Stomach (tissue), 8 donors: ENCODE measurements at regions not wholly inside any gene's neighbourhood (a gene's known extent, or its start where the extent isn't known, plus 50 kb on each side); places are given as distances from the start of the nearest gene placed in this dataset.

Experiments used
- DNase-seq, 2 donors: peaks; one replicate each; pipeline versions ENCODE4 v3.0.0 to v3.0.0-alpha.2; 2013 to 2019
- H3K27ac ChIP-seq, 5 donors: fragments of 200-600 bp in 4 of 5; sonication (generic) in 4 of 5; one replicate each; pipeline ENCODE4 v1.5.1; 2013 to 2019; ENCODE audit warnings: mild to moderate bottlenecking in 1 of 5, moderate library complexity in 1 of 5
- H3K27me3 ChIP-seq, 3 donors: fragments of 200-600 bp; sonication (generic); one replicate each; pipeline ENCODE4 v1.5.1; 2017 to 2019; ENCODE audit warnings: mixed run types in 1 of 3
- H3K36me3 ChIP-seq, 4 donors: fragments of 200-600 bp; sonication (generic); 1 replicate in 3 of 4; 2 replicates in 1 of 4; pipeline ENCODE4 v1.5.1; 2016 to 2019
- H3K4me1 ChIP-seq, 4 donors: fragments of 200-600 bp; sonication (generic); one replicate each; pipeline ENCODE4 v1.5.1; 2016 to 2019
- H3K4me3 ChIP-seq, 4 donors: fragments of 200-600 bp; sonication (generic) in 3 of 4; one replicate each; pipeline ENCODE4 v1.5.1; 2016 to 2019; ENCODE audit warnings: mild to moderate bottlenecking in 1 of 4
- H3K9me3 ChIP-seq, 4 donors: fragments of 200-600 bp; sonication (generic); one replicate each; pipeline ENCODE4 v1.5.1; 2016 to 2019
- CTCF ChIP-seq, 7 experiments: fragments of 450-650 bp in 4 of 7; fragments of 200-600 bp in 3 of 7; sonication (generic) in 3 of 7; IDR thresholded peaks; one replicate each; pipeline ENCODE4 v1.5.1; 2016 to 2019; ENCODE audit warnings: antibody characterized with exemption in 7 of 7, control low read depth in 2 of 7, mild to moderate bottlenecking in 1 of 7
- EP300 ChIP-seq: sonication (generic); formaldehyde crosslinking; IDR thresholded peaks from one replicate; pipeline ENCODE4 v1.6.1; 2017; ENCODE audit warnings: antibody characterized with exemption
- POLR2A ChIP-seq, 4 donors: fragments of 450-650 bp; IDR thresholded peaks; one replicate each; pipeline ENCODE4 v1.6.1; 2016; ENCODE audit warnings: antibody characterized with exemption in 4 of 4, control low read depth in 2 of 4, mild to moderate bottlenecking in 1 of 4, moderate library complexity in 1 of 4
- POLR2AphosphoS5 ChIP-seq, 3 donors: sonication (generic); formaldehyde crosslinking; IDR thresholded peaks; one replicate each; pipeline ENCODE4 v1.6.1; 2016; ENCODE audit warnings: antibody characterized with exemption in 3 of 3
- WGBS, 5 donors: extraction: QIAGEN DNeasy Blood & Tissue Kit in 3 of 5; methylation state at CpG; one replicate each; pipeline versions ENCODE4 v1.1.5 to v1.1.7; 2013 to 2018; 5-methylcytosine and 5-hydroxymethylcytosine counted together
- intact Hi-C: fragments of 100-400 bp; cut with DNase I; formaldehyde crosslinking; loops from one replicate; pipeline ENCODE4 v1.15.1; 2023; ENCODE audit warnings: low total_unique reads
- donor health status: healthy with polysubstance abuse.
- donor health status: Bipolar disorder and iron deficiency.
- donor health status: healthy.

- no peak for TF ChIP-seq POLR2AphosphoS5 (IDR thresholded peaks at IDR 0.05)
- no peak for TF ChIP-seq EP300
- no peak for TF ChIP-seq CTCF (IDR thresholded peaks at IDR 0.05)
- no peak for TF ChIP-seq POLR2A (IDR thresholded peaks at IDR 0.05)
- 90 to 100% (median 93%) methylated on average over 2 of the region's 2 CpGs for WGBS, 5 donors
- H3K27me3 ChIP-seq: no peaks in the 10 kb centered on the region
- no peaks in the 10 kb centered on the region for H3K36me3 ChIP-seq
- peaks cover 0 to 3% (median 1%) of the 10 kb centered on the region in 4 donors for H3K9me3 ChIP-seq
- no peaks in the 10 kb centered on the region for H3K4me1 ChIP-seq
- H3K4me3 ChIP-seq: no peak overlapping the region
- no peak overlapping the region for H3K27ac ChIP-seq
- intact Hi-C loops: no loop called here
- no peak for DNase-seq
These were observed 312.5 kb upstream of the PRICKLE1 start for GRCh38 chr12:42902001-42902400.

- Histone ChIP-seq H3K4me1 (no peaks in the 10 kb centered on the region), H3K36me3 (no peaks in the 10 kb centered on the region), H3K27ac (no peak overlapping the region), H3K27me3 (no peaks in the 10 kb centered on the region), H3K9me3 (peaks cover 0 to 4% (median 2%) of the 10 kb centered on the region in 4 donors), H3K4me3 (no peak overlapping the region)
- intact Hi-C loops: no loop called here
- TF ChIP-seq POLR2A (IDR thresholded peaks at IDR 0.05) (no peak), POLR2AphosphoS5 (IDR thresholded peaks at IDR 0.05) (no peak), CTCF (IDR thresholded peaks at IDR 0.05) (no peak), EP300 (no peak)
- 68 to 77% (median 76%) methylated on average over 2 of the region's 2 CpGs for WGBS, 5 donors
- DNase-seq: no peak
These were observed 304.3 kb upstream of the PRICKLE1 start for GRCh38 chr12:42893803-42894202.

- Histone ChIP-seq H3K27ac (no peak overlapping the region), H3K27me3 (no peaks in the 10 kb centered on the region), H3K4me1 (no peaks in the 10 kb centered on the region), H3K9me3 (peaks cover 0 to 4% (median 2%) of the 10 kb centered on the region in 4 donors), H3K4me3 (no peak overlapping the region), H3K36me3 (no peaks in the 10 kb centered on the region)
- intact Hi-C loops: no loop called here
- WGBS, 5 donors: 77 to 84% (median 79%) methylated on average over 4 of the region's 4 CpGs
- DNase-seq: no peak
- TF ChIP-seq POLR2A (IDR thresholded peaks at IDR 0.05): no peak
- no peak for TF ChIP-seq POLR2AphosphoS5 (IDR thresholded peaks at IDR 0.05)
These were observed 303.4 kb upstream of the PRICKLE1 start for GRCh38 chr12:42892702-42893551.

GRCh38 chr12:42887657-42888056 lies 298.1 kb upstream of the PRICKLE1 start:
- H3K4me3 ChIP-seq: no peak overlapping the region
- DNase-seq: no peak
- H3K27ac ChIP-seq: no peak overlapping the region
- no peaks in the 10 kb centered on the region for H3K36me3 ChIP-seq
- no peaks in the 10 kb centered on the region for H3K9me3 ChIP-seq
- intact Hi-C loops: no loop called here
- 13 to 28% (median 23%) methylated on average over 1 of the region's 1 CpG for WGBS, 5 donors
- TF ChIP-seq POLR2A (IDR thresholded peaks at IDR 0.05) (no peak), CTCF (IDR thresholded peaks at IDR 0.05) (no peak), EP300 (no peak), POLR2AphosphoS5 (IDR thresholded peaks at IDR 0.05) (no peak)
- no peaks in the 10 kb centered on the region for H3K4me1 ChIP-seq
- H3K27me3 ChIP-seq: no peaks in the 10 kb centered on the region

- Histone ChIP-seq H3K4me3 (no peak overlapping the region), H3K27me3 (no peaks in the 10 kb centered on the region), H3K9me3 (no peaks in the 10 kb centered on the region), H3K36me3 (no peaks in the 10 kb centered on the region), H3K4me1 (no peaks in the 10 kb centered on the region), H3K27ac (no peak overlapping the region)
- no peak for DNase-seq
- intact Hi-C loops: no loop called here
- no peak for TF ChIP-seq POLR2A (IDR thresholded peaks at IDR 0.05)
- no peak for TF ChIP-seq EP300
- no peak for TF ChIP-seq POLR2AphosphoS5 (IDR thresholded peaks at IDR 0.05)
- no peak for TF ChIP-seq CTCF (IDR thresholded peaks at IDR 0.05)
- WGBS, 5 donors: 19 to 33% (median 29%) methylated on average over 3 of the region's 3 CpGs
These were observed 296.6 kb upstream of the PRICKLE1 start for GRCh38 chr12:42886160-42886559.
